Keratinocyte (primary cell): ENCODE measurements at regions not wholly inside any gene's neighbourhood (a gene's known extent, or its start where the extent isn't known, plus 50 kb on each side); places are given as distances from the start of the nearest gene placed in this dataset.

Experiments used
- DNase-seq: peaks from one replicate; pipeline ENCODE4 v3.0.0-alpha.2; 2011; ENCODE audit warnings: low read depth, missing footprints, low spot score
- FAIRE-seq: peaks from 2 replicates; lab custom pipeline; 2011; peaks lifted over from hg19 to GRCh38; lab: Jason Lieb, UNC
- H2AFZ ChIP-seq: 2 replicates; pipeline ENCODE4 v1.6.0; 2012; ENCODE audit warnings: low read length, control low read depth, inconsistent platforms; ENCODE audit not compliant: control insufficient read depth
- H3K27ac ChIP-seq: 2 replicates; pipeline ENCODE4 v1.5.1; 2011; ENCODE audit warnings: low read length; ENCODE audit not compliant: control insufficient read depth, insufficient read depth
- H3K27me3 ChIP-seq: 3 replicates; pipeline ENCODE4 v1.6.0; 2011; ENCODE audit warnings: low read length; ENCODE audit not compliant: control insufficient read depth, insufficient read depth; ENCODE audit errors: extremely low read depth
- H3K36me3 ChIP-seq, 2 experiments: 2 replicates in 1 of 2; 3 replicates in 1 of 2; pipeline ENCODE4 v1.5.1; 2011; ENCODE audit warnings: low read length in 2 of 2, mild to moderate bottlenecking in 1 of 2; ENCODE audit not compliant: control insufficient read depth in 2 of 2, insufficient read depth in 2 of 2; ENCODE audit errors: extremely low read depth in 1 of 2
- H3K4me1 ChIP-seq: 3 replicates; pipeline ENCODE4 v1.5.1; 2011; ENCODE audit warnings: low read length; ENCODE audit not compliant: control insufficient read depth, insufficient read depth; ENCODE audit errors: extremely low read depth
- H3K4me2 ChIP-seq: 3 replicates; pipeline ENCODE4 v1.6.0; 2011; ENCODE audit warnings: low read depth, low read length; ENCODE audit not compliant: control insufficient read depth, insufficient read depth; ENCODE audit errors: extremely low read depth
- H3K4me3 ChIP-seq, 3 experiments: fragments of 200-600 bp in 1 of 3; sonication (generic) in 1 of 3; 2 replicates in 2 of 3; 3 replicates in 1 of 3; pipeline ENCODE4 v1.5.1; 2011 to 2016; ENCODE audit warnings: low read length in 3 of 3, mild to moderate bottlenecking in 3 of 3, control low read depth in 2 of 3, inconsistent platforms in 1 of 3, low read depth in 1 of 3, mixed read lengths in 1 of 3, mixed run types in 1 of 3, moderate library complexity in 1 of 3; ENCODE audit not compliant: control insufficient read depth in 2 of 3, insufficient read depth in 2 of 3; ENCODE audit errors: extremely low read depth in 1 of 3
- H3K79me2 ChIP-seq: 2 replicates; pipeline ENCODE4 v1.6.0; 2012; ENCODE audit warnings: low read length; ENCODE audit not compliant: control insufficient read depth, insufficient read depth
- H3K9ac ChIP-seq: 3 replicates; pipeline ENCODE4 v1.6.0; 2011; ENCODE audit warnings: low read length; ENCODE audit not compliant: control insufficient read depth, insufficient read depth; ENCODE audit errors: extremely low read depth
- H3K9me1 ChIP-seq: 3 replicates; pipeline ENCODE4 v1.6.0; 2011; ENCODE audit warnings: low read length; ENCODE audit not compliant: control insufficient read depth, insufficient read depth; ENCODE audit errors: extremely low read depth
- H3K9me3 ChIP-seq: 2 replicates; pipeline ENCODE4 v1.5.1; 2012; ENCODE audit warnings: low read depth, low read length; ENCODE audit not compliant: control insufficient read depth
- H4K20me1 ChIP-seq: 3 replicates; pipeline ENCODE4 v1.6.0; 2011; ENCODE audit warnings: low read length; ENCODE audit not compliant: control insufficient read depth, insufficient read depth; ENCODE audit errors: extremely low read depth
- CTCF ChIP-seq, 3 experiments: IDR thresholded peaks in 1 of 3; conservative IDR thresholded peaks in 1 of 3; optimal IDR thresholded peaks in 1 of 3; 2 replicates in 2 of 3; 3 replicates in 1 of 3; pipeline versions ENCODE3 to v1.5.1; 2011; ENCODE audit warnings: low read length in 3 of 3, mild to moderate bottlenecking in 3 of 3, moderate library complexity in 2 of 3, control low read depth in 1 of 3, inconsistent platforms in 1 of 3; ENCODE audit not compliant: insufficient read depth in 2 of 3; ENCODE audit errors: extremely low read depth in 1 of 3
- EZH2 ChIP-seq: IDR thresholded peaks from one replicate; pipeline ENCODE4 v1.6.1; 2012; ENCODE audit warnings: inconsistent platforms, mild to moderate bottlenecking, low read length, moderate library complexity
- dilution Hi-C: fragments of 300-500 bp; cut with MboI; formaldehyde crosslinking; loops from one replicate; pipeline ENCODE4 v1.7.0; 2020; ENCODE audit warnings: low sequenced_read_pairs; ENCODE audit not compliant: extremely low pct_ligation_motif_present

- H3K9ac ChIP-seq, result no peak overlapping the region
- no peak for DNase-seq
- H3K9me1 ChIP-seq, result no peaks in the 10 kb centered on the region
- H3K9me3 ChIP-seq, result no peaks in the 10 kb centered on the region
- no peak overlapping the region for H3K4me3 ChIP-seq
- H3K79me2 ChIP-seq, result no peaks in the 10 kb centered on the region
- no peak overlapping the region for H2AFZ ChIP-seq
- H4K20me1 ChIP-seq, result no peaks in the 10 kb centered on the region
- H3K4me1 ChIP-seq, result no peaks in the 10 kb centered on the region
- TF ChIP-seq EZH2 (no peak), CTCF (optimal IDR thresholded peaks at IDR 0.05 in 1 of 3, IDR thresholded peaks at IDR 0.05 in 1 of 3, conservative IDR thresholded peaks at IDR 0.05 in 1 of 3; ENCODE audit: extremely low read depth in 1 of 3, insufficient read depth in 2 of 3, low read length in 3 of 3) (no peak)
- no peaks in the 10 kb centered on the region for H3K27me3 ChIP-seq
- no peaks in the 10 kb centered on the region for H3K36me3 ChIP-seq
- no peak for FAIRE-seq
- H3K27ac ChIP-seq, result no peak overlapping the region
- H3K4me2 ChIP-seq, result no peak overlapping the region
- dilution Hi-C loops, result no loop called here
Measured at GRCh38 chr20:21575981-21576740, 62.3 kb upstream of the NKX2-2 start.

- no peak for DNase-seq
- no peak for FAIRE-seq
- Histone ChIP-seq H3K9me1 (no peaks in the 10 kb centered on the region), H3K4me3 (no peak overlapping the region), H3K27me3 (no peaks in the 10 kb centered on the region), H3K9ac (no peak overlapping the region), H3K4me1 (no peaks in the 10 kb centered on the region), H3K9me3 (no peaks in the 10 kb centered on the region), H3K79me2 (no peaks in the 10 kb centered on the region), H2AFZ (no peak overlapping the region), H3K27ac (no peak overlapping the region), H3K36me3 (no peaks in the 10 kb centered on the region), H4K20me1 (no peaks in the 10 kb centered on the region), H3K4me2 (no peak overlapping the region)
- TF ChIP-seq CTCF (optimal IDR thresholded peaks at IDR 0.05 in 1 of 3, IDR thresholded peaks at IDR 0.05 in 1 of 3, conservative IDR thresholded peaks at IDR 0.05 in 1 of 3; ENCODE audit: extremely low read depth in 1 of 3, insufficient read depth in 2 of 3, low read length in 3 of 3), result no peak
- no peak for TF ChIP-seq EZH2
- dilution Hi-C loops, result no loop called here
Measured at GRCh38 chr20:21575167-21575566, 61.3 kb upstream of the NKX2-2 start.
